ENCODE measurements at regions not wholly inside any gene's neighbourhood (a gene's known extent, or its start where the extent isn't known, plus 50 kb on each side); places are given as distances from the start of the nearest gene placed in this dataset.
"Not testable (repeated sequence)": the region's sequence is repeated elsewhere in the genome, so short reads cannot be mapped to it uniquely, and the experiment has no call there.

DNA sequence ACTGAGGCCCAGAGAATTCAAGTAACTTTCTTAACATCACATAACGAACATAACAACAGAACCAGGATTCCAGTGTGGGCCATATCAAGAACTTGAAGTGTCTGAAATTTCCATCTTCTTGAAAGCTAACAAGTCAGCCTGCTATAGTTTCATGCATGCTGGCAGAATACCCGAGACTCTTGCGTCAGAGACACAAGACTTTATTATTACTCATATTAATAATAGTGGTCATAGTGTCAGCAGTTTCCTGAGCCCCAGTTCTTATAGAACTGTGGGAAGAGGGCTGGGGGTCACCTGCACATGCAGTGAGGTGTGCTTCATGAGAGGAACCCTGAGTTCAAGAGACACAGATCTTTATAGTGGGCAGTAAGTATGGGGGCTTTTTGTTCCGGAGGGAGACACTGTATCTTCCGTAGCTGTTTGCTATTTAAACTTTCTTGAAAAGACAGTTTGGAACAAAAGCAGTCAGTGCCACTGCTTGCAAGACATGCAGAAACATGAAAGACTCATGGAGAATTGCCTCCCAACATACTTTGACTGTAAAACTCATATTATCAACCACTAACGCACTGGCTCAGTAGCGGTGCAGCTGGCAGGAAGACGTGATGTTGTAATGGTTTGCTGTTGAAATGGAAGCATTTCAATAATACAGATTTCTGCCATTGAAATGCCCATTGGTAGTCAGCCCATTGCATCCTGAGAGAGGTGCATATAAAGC, 339.2 kb downstream of the ADGRL2 start:
- DNase-seq (ENCODE audit: low read depth), result no peak

DNA sequence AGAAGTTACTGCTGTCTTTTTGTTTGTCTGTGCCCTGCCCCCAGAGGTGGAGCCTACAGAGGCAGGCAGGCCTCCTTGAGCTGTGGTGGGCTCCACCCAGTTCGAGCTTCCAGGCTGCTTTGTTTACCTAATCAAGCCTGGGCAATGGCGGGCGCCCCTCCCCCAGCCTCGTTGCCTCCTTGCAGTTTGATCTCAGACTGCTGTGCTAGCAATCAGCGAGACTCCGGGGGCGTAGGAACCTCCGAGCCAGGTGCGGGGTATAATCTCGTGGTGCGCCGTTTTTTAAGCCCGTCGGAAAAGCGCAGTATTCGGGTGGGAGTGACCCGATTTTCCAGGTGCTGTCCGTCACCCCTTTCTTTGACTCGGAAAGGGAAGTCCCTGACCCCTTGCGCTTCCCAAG, 335.6 kb downstream of the ADGRL2 start:
- not testable (repeated sequence) for DNase-seq (ENCODE audit: low read depth)

DNA sequence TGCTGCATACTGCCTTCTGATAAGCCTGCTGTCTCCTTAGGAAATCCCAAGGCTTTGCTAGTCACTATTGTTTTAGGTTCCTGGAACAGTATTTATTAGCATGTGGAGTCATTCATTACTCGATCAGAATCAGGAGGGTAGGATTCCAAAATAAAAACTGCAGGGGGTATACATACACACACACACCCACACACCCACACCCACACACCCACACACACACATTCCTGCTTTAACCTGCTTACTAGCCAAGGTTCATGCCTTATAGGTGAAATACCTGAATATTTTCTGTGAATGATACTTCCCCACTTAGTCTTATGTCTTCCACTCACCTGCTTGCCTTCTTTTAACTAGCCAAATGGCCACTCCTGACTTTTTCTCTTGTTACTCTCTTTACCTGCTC, 325.1 kb downstream of the ADGRL2 start:
- no peak for DNase-seq (ENCODE audit: low read depth)

DNA sequence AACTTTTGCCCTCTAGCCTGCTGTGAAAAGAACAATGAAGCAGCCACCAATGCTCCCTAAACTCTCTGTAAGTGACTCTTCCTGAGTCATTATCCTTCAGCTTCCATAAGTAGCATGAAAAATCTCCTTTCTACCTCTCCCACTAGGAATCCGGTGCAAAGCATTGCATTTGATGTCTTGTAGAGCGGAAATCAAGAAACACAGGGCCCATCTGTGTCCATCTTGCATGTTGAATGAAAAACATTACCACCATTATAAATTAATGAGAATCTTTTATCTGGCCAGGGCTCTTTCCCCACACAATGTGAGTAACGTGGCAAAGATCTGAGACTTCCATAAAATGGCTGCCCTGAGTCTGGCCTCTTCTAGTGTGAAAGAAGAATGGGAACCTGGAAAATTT, 324.4 kb downstream of the ADGRL2 start:
- no peak for DNase-seq (ENCODE audit: low read depth)

DNA sequence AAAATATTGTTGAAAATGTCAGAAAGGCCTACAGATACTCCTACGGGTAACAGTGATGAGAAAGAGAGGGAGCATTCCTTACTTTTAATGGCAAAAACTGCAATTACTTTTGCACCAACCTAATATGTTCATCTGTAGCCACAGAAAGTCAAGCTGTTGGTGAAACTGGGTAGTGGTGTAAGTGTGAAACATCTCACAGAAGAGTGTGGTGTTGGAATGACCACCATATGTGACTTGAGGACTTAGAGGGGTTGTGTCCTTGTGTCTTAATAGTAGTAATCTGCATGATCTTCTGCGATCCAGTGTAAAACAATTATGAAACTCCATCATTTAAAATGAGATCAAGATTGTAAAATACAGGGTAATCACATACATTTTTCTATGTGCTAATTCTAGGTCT, 320.7 kb downstream of the ADGRL2 start:
- no peak for DNase-seq (ENCODE audit: low read depth)

DNA sequence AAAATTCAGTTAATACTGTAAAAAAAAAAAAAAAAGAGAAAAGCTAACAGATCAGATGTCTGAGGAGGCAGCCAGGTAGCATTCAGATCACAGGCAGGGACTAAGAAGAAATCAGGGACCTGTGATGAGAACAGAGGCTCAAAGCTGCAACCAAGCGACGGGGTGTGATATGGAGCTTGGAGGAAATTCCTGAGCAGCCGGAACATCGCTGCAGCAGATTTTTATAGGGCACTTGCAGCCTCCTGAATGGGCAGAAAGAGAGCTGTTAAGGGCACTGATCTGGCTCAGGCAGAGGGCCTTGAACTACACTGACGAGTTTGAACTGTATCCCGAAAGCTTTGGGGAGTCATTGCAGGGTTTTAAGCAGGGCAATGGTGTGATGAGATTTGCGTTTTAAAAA, 315.4 kb downstream of the ADGRL2 start:
- DNase-seq (ENCODE audit: low read depth), result no peak

DNA sequence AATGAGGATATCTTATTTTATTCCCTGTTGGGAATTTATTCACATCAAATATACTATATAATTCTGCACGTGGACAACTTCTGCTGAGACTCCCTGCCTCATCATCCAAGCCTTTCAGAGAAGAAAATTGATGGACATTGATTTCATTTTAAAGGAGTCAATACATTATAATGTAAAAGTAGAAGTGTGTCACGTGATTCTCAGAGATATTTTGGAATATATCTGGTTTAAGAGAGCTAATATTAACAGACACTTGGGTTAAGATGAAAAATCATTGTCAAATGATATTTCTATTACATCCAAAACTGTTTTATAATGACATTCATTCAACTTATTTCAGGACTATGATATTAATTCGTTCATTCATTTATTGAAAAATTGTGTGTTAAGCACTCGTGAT, 314.2 kb downstream of the ADGRL2 start:
- no peak for DNase-seq (ENCODE audit: low read depth)

DNA sequence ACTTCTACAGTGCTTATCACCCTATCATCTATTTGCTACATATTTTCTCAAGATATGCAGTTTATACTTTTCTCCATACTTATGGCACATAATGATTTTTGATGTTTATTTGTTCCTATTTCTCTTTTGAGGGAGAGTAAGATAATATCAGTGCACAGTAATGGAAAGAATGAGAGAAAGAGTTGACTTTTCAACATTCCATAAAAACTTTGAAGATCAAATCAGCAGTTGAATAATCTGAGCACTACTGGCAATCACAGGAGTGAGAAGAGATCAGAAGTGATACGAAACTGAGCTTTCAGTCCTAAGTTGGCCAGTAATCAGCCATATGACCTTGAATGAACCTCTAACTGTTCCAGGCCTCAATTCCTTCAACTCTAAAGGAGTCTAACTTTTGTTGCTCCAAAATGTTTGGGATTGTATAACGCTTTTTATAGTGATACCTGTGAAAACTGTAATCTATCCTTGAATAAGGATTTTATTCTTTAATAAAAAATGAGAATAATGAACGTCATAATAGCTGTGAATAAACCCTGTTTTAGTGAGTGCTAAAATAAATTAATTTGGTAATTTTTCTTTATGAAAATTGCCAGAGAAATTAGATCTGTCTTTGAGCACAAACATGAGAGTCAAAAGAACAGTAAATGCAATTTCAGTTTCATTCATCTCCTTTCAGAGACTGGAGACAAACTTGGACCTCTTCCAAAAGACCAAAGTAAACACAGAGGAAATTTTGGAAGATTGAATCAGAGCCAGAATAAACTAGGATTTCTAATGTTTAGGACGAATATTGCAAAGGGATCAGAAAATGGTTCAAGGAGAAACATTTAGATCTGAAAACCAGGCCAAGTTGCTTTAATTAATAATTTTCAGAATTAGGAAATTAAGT, 309.9 kb downstream of the ADGRL2 start:
- DNase-seq (ENCODE audit: low read depth), result no peak

DNA sequence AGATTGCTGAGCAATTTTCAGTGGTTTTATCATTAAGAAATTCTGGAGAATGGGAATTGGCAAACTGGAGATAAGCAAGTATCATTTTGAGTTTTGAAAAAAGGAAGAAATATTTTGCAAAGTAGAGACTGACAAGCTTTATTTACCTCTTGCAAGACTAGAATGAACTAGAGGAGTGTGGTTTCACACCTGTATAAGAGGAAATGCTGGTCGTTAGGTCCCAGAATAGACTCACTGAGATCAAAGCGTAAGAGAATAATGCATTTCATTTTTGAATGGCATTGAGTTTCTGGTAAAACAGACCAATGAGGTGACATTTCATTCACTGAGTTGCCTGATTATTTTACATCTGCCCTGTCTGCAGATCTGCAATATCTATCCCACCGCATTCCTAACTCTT, 308.1 kb downstream of the ADGRL2 start:
- no peak for DNase-seq (ENCODE audit: low read depth)

DNA sequence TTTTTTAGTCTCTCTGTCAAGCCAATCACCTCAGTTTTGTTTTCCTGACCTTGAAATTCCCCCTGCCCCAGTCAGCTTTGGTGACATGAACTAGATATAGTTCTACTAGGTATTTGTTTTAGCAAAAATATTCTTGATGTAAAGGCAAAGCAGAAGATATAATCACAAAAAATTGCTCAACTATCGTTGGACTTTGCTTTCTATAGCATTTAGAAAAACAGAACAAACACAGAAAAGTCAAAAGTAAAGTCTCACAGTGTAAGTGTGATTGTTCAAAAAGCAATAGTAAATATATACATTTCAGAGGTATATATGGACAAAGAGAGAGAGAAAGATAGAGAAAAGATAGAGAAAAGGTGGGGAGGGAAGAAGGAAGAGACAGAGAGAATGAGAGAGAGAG, 305.9 kb downstream of the ADGRL2 start:
- no peak for DNase-seq (ENCODE audit: low read depth)

DNA sequence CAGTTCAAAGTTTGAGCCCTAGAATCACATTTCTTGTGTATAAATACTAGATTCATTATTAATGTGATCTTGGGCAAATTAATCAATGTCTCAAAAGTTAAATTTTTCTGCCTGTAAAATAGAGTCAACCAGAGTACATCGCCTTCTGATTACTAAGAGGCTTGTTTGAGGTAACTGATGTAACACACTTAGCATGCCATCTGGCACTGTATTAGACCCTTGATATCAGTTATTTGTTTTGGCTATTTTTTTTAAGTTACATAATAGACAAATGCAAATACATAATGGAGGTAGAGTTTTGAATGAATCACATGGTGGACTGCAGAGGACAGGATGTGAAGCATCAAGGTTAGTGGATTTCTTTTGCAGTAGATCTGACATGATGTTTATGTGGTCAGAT, 298.4 kb downstream of the ADGRL2 start:
- DNase-seq (ENCODE audit: low read depth), result no peak

DNA sequence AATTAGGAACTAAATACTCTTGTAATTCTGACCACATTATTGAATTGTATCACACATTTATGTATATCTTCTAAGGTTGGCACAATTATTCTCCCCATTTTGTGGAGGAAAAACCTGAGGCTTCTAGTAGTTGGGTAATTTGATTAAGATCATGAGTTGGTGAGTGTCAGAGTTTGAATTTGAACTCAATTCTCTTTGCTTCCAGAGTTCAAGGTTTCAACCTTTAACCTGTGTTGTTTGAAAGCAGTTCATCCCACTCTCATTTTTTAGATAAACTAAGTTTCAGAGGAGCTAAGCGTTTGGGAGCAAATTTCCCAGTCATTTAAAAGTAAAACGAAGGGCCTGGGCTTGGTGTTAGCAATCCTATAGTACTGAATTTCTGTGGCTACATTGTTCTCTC, 293.4 kb downstream of the ADGRL2 start:
- DNase-seq (ENCODE audit: low read depth), result no peak

DNA sequence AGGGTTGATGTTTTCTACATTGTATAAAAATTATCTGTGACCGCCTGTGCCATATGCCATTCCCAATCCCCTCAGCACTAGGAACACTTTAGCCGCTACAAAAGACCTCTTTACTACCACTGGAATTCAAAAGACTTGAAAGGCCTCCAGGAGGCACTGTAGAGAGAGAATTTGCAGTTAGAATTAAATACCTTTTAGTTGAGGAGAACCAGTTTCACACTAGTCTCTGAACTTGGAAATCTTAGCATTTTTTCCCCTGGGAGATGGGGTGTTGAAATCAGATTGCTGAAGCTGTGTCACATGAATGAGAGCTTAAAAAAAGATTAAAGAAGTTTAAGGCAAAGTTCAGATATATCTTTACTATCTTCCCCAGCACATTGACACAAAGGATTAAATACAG, 291.0 kb downstream of the ADGRL2 start:
- no peak for DNase-seq (ENCODE audit: low read depth)

DNA sequence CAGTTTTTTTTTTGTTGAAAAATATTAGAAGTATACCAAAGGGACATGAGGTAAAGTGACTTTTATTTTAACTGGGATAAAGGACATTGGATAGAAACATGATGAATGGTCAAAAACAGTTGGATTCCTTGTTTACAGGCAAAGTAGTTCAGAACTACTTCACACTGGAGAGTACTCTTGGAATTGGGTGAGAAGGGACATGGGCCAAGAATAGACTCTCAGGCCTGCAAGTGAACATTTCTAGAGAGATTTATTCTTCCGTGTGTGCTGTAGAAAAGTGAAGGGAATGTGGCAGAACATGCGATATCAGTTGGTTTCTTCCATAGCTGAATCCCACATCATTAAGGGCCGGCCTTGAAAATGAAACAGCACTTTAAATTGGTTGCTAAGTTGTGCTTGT, 290.5 kb downstream of the ADGRL2 start:
- DNase-seq (ENCODE audit: low read depth), result no peak

DNA sequence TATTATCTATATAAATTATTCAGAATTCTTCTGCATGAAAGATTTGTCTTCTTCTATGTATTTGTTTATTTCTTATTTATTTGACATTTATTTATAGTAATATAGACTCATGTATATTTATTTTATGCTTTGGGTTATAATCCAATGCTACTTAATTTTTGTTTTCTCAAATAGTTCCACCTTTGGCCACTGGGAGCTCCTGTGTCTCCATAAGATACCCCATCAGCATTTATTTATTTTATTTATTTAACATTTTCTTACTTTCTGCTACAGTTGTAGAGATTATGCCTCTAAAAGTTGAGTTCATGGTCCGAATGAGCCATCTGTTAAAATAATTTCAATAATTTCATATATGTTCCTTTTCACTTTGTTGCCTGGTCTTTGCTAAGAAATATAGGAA, 289.4 kb downstream of the ADGRL2 start:
- DNase-seq (ENCODE audit: low read depth), result no peak

DNA sequence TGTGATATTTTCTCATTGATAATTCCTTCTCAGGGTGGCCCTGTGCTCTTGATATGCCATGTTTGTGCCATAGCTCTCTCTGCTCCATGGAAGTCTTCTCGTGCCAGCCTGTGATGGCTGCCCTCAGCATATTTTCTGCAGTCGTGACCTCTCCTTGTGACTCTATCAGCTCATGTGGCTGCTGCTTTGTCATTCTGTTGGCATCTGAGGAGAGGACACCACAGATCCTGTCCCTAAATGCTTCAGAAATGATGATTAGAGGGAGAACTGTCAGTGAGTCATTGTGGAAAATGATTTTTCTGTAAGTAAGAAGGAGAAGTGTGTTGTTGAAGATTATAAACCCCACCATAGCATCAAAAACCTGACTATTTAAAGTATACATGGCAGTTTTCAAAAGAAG, 286.0 kb downstream of the ADGRL2 start:
- no peak for DNase-seq (ENCODE audit: low read depth)

DNA sequence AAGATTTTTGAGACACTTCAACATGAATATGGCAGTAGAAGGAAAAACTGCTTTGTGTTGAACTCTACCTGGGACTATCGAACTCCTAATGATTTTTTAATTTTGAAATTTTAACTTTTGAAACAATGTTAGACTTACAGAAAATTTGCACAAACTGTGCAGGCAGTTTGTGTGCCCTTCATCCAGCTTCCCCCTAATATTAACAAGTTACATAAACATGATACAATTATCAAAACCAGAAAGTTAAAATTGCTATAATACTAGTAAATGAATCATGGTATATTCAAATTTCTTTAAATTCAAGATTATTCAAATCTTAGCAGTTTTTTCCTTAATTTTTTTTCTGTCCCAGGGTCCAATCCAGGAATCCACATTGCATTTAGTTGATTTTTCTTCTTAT, 278.9 kb downstream of the ADGRL2 start:
- DNase-seq (ENCODE audit: low read depth), result no peak

DNA sequence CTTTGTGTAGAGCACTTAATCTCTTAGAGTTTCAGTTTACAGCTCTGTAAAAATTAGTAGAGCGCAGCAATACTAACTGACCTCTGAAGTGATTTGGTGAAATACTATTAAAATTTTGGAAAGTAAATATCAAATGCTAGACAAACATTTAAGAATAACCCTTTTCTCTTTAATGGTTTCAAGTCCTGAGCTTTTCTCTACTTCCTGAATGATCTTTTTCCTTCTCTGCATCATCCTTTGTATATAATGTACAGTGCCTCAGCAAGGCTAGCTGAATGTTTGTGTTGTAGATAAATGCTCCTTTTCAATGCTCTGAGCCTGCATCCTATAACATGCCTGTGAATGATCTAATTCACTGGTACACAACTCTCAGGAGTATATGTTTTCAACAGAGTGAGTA, 272.9 kb downstream of the ADGRL2 start:
- DNase-seq (ENCODE audit: low read depth), result no peak

DNA sequence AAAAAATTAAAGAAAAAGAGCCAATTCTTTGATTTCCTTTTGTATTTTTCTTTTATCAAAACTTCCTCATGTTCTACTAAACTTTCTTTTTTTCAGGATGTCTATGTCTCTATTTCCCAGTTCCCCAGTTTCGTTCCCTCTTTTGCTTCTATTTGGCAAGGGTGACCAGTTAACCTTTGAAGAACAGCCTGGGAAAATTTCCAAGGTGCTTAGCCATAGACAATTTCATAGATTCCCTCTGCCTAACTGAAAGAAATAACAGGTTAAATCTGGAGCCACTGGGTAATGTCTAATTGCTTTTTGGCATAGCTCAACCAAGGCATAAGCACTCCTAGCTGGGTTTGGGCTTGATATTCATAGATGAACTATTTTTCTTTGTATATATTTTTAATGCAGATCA, 272.3 kb downstream of the ADGRL2 start:
- DNase-seq (ENCODE audit: low read depth), result no peak

DNA sequence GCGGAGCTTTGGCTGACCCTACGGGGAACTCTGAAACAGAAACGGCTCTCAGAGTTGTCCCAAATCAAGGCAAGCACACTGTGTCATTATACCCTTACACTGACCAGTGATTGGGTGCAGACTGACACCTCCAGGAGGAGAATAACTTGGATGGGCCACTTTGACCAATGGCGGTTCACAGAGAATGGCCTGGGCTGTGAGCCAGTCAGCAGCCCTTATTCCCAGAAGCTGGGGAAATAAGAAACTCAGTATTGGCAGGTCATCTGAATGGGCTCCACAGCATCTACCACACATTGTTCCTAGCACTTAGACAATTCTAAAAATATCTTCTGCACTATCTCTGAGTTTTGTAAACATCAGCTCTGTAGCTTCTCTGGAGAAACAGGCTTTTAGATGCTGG, 265.2 kb downstream of the ADGRL2 start:
- DNase-seq (ENCODE audit: low read depth), result no peak

DNA sequence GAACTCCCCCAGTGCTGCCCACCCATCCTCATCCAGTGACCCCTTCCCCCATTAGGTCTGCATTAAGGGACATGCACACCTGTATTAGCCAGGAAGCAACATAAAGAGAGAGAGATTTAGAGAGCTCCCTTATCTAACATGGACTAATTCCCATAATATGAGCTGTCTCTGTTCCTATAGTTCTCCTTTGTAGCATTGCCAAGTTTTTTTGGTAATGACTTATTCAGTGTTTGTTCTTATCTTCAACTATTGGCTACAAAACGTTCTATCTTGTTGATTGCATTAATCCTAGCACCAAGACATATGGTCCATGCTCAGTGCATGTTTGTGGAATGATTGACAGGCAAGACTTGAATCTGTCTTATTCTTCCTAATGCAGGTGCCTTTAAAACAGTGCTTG, 264.0 kb downstream of the ADGRL2 start:
- DNase-seq (ENCODE audit: low read depth), result no peak

DNA sequence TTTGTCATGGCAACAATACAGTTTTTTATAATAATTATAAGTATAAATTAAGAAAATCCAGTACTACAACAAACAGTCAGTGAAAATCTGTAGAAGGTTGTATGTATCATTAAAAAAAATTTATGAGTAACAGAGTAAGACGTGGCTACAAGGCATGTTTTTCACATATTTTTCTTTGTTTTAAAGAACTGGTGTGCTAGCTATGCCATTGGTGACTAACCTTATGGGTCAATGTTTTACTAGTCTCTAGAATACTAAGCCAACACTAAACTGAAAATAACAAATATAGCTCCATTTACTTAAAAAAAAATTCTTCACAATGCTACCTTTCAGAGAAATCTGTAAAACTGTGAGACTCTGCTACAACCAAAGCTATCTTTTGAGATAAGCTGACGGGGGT, 261.5 kb downstream of the ADGRL2 start:
- no peak for DNase-seq (ENCODE audit: low read depth)

DNA sequence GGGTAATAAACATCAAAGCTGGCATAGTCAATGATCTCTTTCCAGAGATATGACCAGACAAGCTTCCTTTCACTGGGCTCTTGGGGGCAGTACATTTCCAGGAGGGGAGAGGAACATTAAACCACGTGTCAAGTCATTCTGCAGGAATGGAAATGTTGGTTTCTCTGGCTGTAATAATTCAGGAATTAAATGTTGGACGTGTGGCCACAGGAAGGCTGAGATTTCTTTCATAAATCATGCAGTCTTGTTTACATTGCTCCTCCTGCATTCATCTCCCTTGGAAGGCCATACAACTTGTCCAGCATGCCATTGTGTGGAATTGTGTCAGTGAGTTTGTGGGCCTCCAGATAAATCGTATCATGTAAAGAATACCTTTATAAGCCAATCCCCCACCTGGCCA, 259.2 kb downstream of the ADGRL2 start:
- DNase-seq (ENCODE audit: low read depth), result no peak

DNA sequence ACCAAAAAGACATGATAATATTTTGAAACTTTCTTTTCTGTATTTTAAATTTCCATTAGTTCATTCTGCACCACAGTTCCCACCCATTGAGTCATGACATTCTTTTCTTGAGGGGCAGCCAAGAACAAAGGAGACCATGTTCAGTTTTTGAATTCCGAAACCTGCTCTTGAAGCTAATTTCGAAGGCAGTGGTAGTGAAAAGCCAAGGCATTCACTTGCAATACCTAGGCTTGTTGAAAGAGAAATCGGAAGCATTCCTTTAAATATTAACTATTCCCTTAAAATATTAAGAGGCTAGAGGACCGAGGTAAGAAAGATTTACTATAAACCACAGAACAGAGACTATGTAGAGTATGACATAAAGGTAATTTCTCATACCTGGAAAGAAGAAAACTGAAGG, 256.3 kb downstream of the ADGRL2 start:
- DNase-seq (ENCODE audit: low read depth), result no peak
